ENCODE measurements at regions not wholly inside any gene's neighbourhood (a gene's known extent, or its start where the extent isn't known, plus 50 kb on each side); places are given as distances from the start of the nearest gene placed in this dataset.

GRCh38 chr3:107978131-107979055 is 112.4 kb downstream of the CD47 start:
- in situ Hi-C loops (cut with MboI; ENCODE audit: low pct_unique_long_range_greater_than_20kb, low sequenced_read_pairs, unreplicated experiment) = no loop called here
- TF ChIP-seq CTCF (IDR thresholded peaks at IDR 0.05; ENCODE audit: extremely low read depth, insufficient read depth, missing control alignments) = no peak
- no peak for DNase-seq (ENCODE audit: low spot score)

GRCh38 chr3:107977221-107978130 is 113.4 kb downstream of the CD47 start:
- in situ Hi-C loops (cut with MboI; ENCODE audit: low pct_unique_long_range_greater_than_20kb, low sequenced_read_pairs, unreplicated experiment) = no loop called here
- no peak for TF ChIP-seq CTCF (IDR thresholded peaks at IDR 0.05; ENCODE audit: extremely low read depth, insufficient read depth, missing control alignments)

GRCh38 chr3:107976202-107976800 is 114.5 kb downstream of the CD47 start:
- in situ Hi-C loops (cut with MboI; ENCODE audit: low pct_unique_long_range_greater_than_20kb, low sequenced_read_pairs, unreplicated experiment) = no loop called here
- no peak for DNase-seq (ENCODE audit: low spot score)
- no peak for TF ChIP-seq CTCF (IDR thresholded peaks at IDR 0.05; ENCODE audit: extremely low read depth, insufficient read depth, missing control alignments)

More at GRCh38 chr3:107977221-107978130, 113.4 kb downstream of the CD47 start:
- DNase-seq (ENCODE audit: low spot score) = no peak

GRCh38 chr3:107975529-107976201 is 115.2 kb downstream of the CD47 start:
- no peak for TF ChIP-seq CTCF (IDR thresholded peaks at IDR 0.05; ENCODE audit: extremely low read depth, insufficient read depth, missing control alignments)
- no peak for DNase-seq (ENCODE audit: low spot score)
- in situ Hi-C loops (cut with MboI; ENCODE audit: low pct_unique_long_range_greater_than_20kb, low sequenced_read_pairs, unreplicated experiment) = no loop called here

- no peak for DNase-seq (ENCODE audit: low spot score)
- no peak for TF ChIP-seq CTCF (IDR thresholded peaks at IDR 0.05; ENCODE audit: extremely low read depth, insufficient read depth, missing control alignments)
- in situ Hi-C loops (cut with MboI; ENCODE audit: low pct_unique_long_range_greater_than_20kb, low sequenced_read_pairs, unreplicated experiment) = no loop called here
Observed at GRCh38 chr3:107973961-107974360, 116.9 kb downstream of the CD47 start.

- DNase-seq (ENCODE audit: low spot score) = no peak
- no peak for TF ChIP-seq CTCF (IDR thresholded peaks at IDR 0.05; ENCODE audit: extremely low read depth, insufficient read depth, missing control alignments)
- in situ Hi-C loops (cut with MboI; ENCODE audit: low pct_unique_long_range_greater_than_20kb, low sequenced_read_pairs, unreplicated experiment) = no loop called here
Observed at GRCh38 chr3:107973152-107973551, 117.7 kb downstream of the CD47 start.
